H9 (cell line): ENCODE measurements at regions not wholly inside any gene's neighbourhood (a gene's known extent, or its start where the extent isn't known, plus 50 kb on each side); places are given as distances from the start of the nearest gene placed in this dataset.

Experiments
- DNase-seq: peaks from one replicate; pipeline ENCODE4 v3.0.0-alpha.2; 2017
- H2AFZ ChIP-seq: one replicate; pipeline ENCODE4 v1.6.1; 2013; ENCODE audit warnings: mild to moderate bottlenecking, low read length, control low read depth, moderate library complexity
- H2AK5ac ChIP-seq: 2 replicates; pipeline ENCODE4 v1.6.1; 2013; ENCODE audit warnings: low read length, control low read depth, mixed read lengths; ENCODE audit not compliant: insufficient read length
- H2BK120ac ChIP-seq: one replicate; pipeline ENCODE4 v1.6.1; 2013; ENCODE audit warnings: low read depth, mild to moderate bottlenecking, low read length, control low read depth, inconsistent platforms; ENCODE audit not compliant: poor library complexity, severe bottlenecking
- H2BK12ac ChIP-seq: 2 replicates; pipeline ENCODE4 v1.6.1; 2013; ENCODE audit warnings: low read length, control low read depth, mixed read lengths, low read depth; ENCODE audit not compliant: insufficient read length
- H2BK15ac ChIP-seq: 2 replicates; pipeline ENCODE4 v1.6.1; 2013; ENCODE audit warnings: low read depth, low read length, control low read depth
- H2BK20ac ChIP-seq: one replicate; pipeline ENCODE4 v1.6.1; 2013; ENCODE audit warnings: low read depth, mild to moderate bottlenecking, low read length, control low read depth, inconsistent platforms; ENCODE audit not compliant: poor library complexity, severe bottlenecking
- H2BK5ac ChIP-seq: 2 replicates; pipeline ENCODE4 v1.6.1; 2013; ENCODE audit warnings: low read length, control low read depth, mixed read lengths; ENCODE audit not compliant: insufficient read length
- H3K14ac ChIP-seq: 2 replicates; pipeline ENCODE4 v1.6.1; 2013; ENCODE audit warnings: low read length, control low read depth; ENCODE audit not compliant: insufficient read depth
- H3K18ac ChIP-seq: 2 replicates; pipeline ENCODE4 v1.6.1; 2013; ENCODE audit warnings: low read depth, mild to moderate bottlenecking, mixed read lengths, low read length, control low read depth; ENCODE audit not compliant: insufficient read length
- H3K23ac ChIP-seq: 2 replicates; pipeline ENCODE4 v1.6.1; 2013; ENCODE audit warnings: low read length, control low read depth, mixed read lengths, low read depth; ENCODE audit not compliant: insufficient read length
- H3K23me2 ChIP-seq: 2 replicates; pipeline ENCODE4 v1.6.1; 2013; ENCODE audit warnings: low read depth, mild to moderate bottlenecking, mixed read lengths, low read length, control low read depth; ENCODE audit not compliant: insufficient read length, poor library complexity, severe bottlenecking
- H3K27ac ChIP-seq: 2 replicates; pipeline ENCODE4 v1.5.1; 2013; ENCODE audit warnings: low read length, control low read depth, mixed read lengths, low read depth; ENCODE audit not compliant: insufficient read length
- H3K27me3 ChIP-seq: 2 replicates; pipeline ENCODE4 v1.6.1; 2013; ENCODE audit warnings: low read length, control low read depth, inconsistent platforms; ENCODE audit not compliant: insufficient read depth
- H3K4ac ChIP-seq: 2 replicates; pipeline ENCODE4 v1.6.1; 2013; ENCODE audit warnings: low read depth, mild to moderate bottlenecking, control low read depth, inconsistent platforms, low read length, moderate library complexity
- H3K4me1 ChIP-seq: 2 replicates; pipeline ENCODE4 v1.6.1; 2013; ENCODE audit warnings: low read length, control low read depth, inconsistent platforms; ENCODE audit not compliant: insufficient read depth
- H3K4me2 ChIP-seq: 2 replicates; pipeline ENCODE4 v1.6.1; 2013; ENCODE audit warnings: low read length, control low read depth, mixed read lengths; ENCODE audit not compliant: insufficient read length, insufficient read depth
- H3K56ac ChIP-seq: 2 replicates; pipeline ENCODE4 v1.6.1; 2013; ENCODE audit warnings: low read depth, mild to moderate bottlenecking, mixed read lengths, low read length, control low read depth; ENCODE audit not compliant: insufficient read length
- H3K79me1 ChIP-seq: 2 replicates; pipeline ENCODE4 v1.6.1; 2013; ENCODE audit warnings: low read depth, mild to moderate bottlenecking, moderate library complexity, low read length, control low read depth, inconsistent platforms; ENCODE audit not compliant: insufficient read depth, poor library complexity, severe bottlenecking
- H3K79me2 ChIP-seq: 2 replicates; pipeline ENCODE4 v1.6.1; 2013; ENCODE audit warnings: low read length, control low read depth, inconsistent platforms; ENCODE audit not compliant: insufficient read depth
- H3K9ac ChIP-seq: 2 replicates; pipeline ENCODE4 v1.6.1; 2013; ENCODE audit warnings: low read length, control low read depth, mixed read lengths; ENCODE audit not compliant: insufficient read length; ENCODE audit errors: extremely low read depth
- H3K9me3 ChIP-seq: one replicate; pipeline ENCODE4 v1.6.1; 2013; ENCODE audit warnings: low read depth, low read length, inconsistent platforms; ENCODE audit not compliant: control insufficient read depth
- H3T11ph ChIP-seq: one replicate; pipeline ENCODE4 v1.6.1; 2013; ENCODE audit warnings: mild to moderate bottlenecking, low read length, control low read depth, inconsistent platforms
- H4K20me1 ChIP-seq: one replicate; pipeline ENCODE4 v1.6.1; 2013; ENCODE audit not compliant: control insufficient read depth, insufficient read length, insufficient read depth
- H4K5ac ChIP-seq: 2 replicates; pipeline ENCODE4 v1.6.1; 2013; ENCODE audit warnings: low read depth, mild to moderate bottlenecking, mixed read lengths, low read length, control low read depth; ENCODE audit not compliant: insufficient read length
- H4K8ac ChIP-seq: replicated peaks from 2 replicates; pipeline ENCODE4 v1.6.1; 2013; ENCODE audit warnings: low read length, control low read depth, mixed read lengths, low read depth; ENCODE audit not compliant: insufficient read length
- H4K91ac ChIP-seq: 2 replicates; pipeline ENCODE4 v1.6.1; 2013; ENCODE audit warnings: low read depth, mild to moderate bottlenecking, moderate library complexity, mixed read lengths, low read length, control low read depth; ENCODE audit not compliant: insufficient read length
- H3K27ac Mint-ChIP-seq, 3 experiments: 2 replicates in 2 of 3; 3 replicates in 1 of 3; pipeline ENCODE4 v1.8.0; 2020 to 2021; ENCODE audit warnings: mixed read lengths in 3 of 3, mild to moderate bottlenecking in 1 of 3, moderate library complexity in 1 of 3
- H3K27me3 Mint-ChIP-seq: 2 replicates; pipeline ENCODE4 v1.8.0; 2021; ENCODE audit warnings: low read depth, mild to moderate bottlenecking, moderate library complexity, mixed read lengths
- H3K36me3 Mint-ChIP-seq, 3 experiments: 2 replicates in 2 of 3; 3 replicates in 1 of 3; pipeline ENCODE4 v1.8.0; 2020 to 2021; ENCODE audit warnings: low read depth in 3 of 3, mixed read lengths in 3 of 3; ENCODE audit not compliant: insufficient read depth in 1 of 3
- H3K4me1 Mint-ChIP-seq, 2 experiments: 2 replicates each; pipeline ENCODE4 v1.8.0; 2020; ENCODE audit warnings: mixed read lengths in 2 of 2
- H3K4me3 Mint-ChIP-seq, 2 experiments: 2 replicates in 1 of 2; 3 replicates in 1 of 2; pipeline ENCODE4 v1.8.0; 2020 to 2021; ENCODE audit warnings: mild to moderate bottlenecking in 2 of 2, mixed read lengths in 2 of 2, moderate library complexity in 1 of 2
- H3K9me3 Mint-ChIP-seq, 2 experiments: 2 replicates in 1 of 2; 3 replicates in 1 of 2; pipeline ENCODE4 v1.8.0; 2020; ENCODE audit warnings: mild to moderate bottlenecking in 2 of 2, mixed read lengths in 2 of 2, moderate library complexity in 1 of 2
- CTCF ChIP-seq: fragments of 200-600 bp; sonication (generic); conservative IDR thresholded peaks from 3 replicates; pipeline ENCODE4 v1.8.0; 2021; ENCODE audit warnings: antibody characterized with exemption, mild to moderate bottlenecking
- WGBS: extraction: QIAGEN DNeasy Blood & Tissue Kit; methylation state at CpG from one replicate; pipeline ENCODE4 v1.1.7; 2013; ENCODE audit warnings: missing lambda C conversion rate, low lambda C conversion rate, mixed read lengths; ENCODE audit not compliant: insufficient read length; ENCODE audit errors: extremely low coverage; 5-methylcytosine and 5-hydroxymethylcytosine counted together

DNA sequence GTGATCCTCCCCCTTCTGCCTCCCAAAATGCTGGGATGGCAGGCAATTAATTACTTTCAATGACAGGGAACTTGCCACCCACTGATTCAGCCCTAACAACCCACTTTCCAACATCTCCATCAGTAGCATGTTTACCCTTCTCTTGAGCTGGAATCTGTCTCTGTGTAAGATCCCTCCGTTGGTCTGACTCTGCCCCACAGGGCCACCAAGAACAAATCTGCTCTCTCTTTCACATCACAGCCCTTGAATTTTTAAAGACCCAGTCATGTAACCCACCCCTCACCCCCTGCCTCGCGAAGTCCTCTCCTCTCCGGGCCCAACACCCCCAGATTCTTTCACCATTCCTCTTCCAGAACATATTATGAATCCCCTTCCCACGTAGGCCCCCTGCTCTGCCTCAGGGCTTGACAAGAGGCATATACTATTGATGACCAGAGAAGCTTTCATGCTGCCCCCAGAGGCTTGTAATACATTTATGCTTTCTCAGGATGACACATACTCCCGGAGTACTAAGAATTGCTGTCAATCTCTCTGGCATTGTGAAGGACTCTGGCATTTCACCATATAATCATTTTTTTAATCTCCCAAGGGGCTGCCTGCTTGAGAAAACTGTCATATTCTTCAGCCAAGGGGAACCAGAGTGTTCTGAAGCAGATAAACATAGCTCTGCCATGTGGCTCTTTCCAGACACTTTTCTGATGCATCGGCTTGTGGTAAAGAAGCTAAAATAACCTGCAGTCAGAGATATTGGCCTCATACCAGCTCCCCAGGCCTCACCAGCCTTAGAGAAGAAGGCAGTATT lies 179.2 kb upstream of the AUTS2 start:
- Histone ChIP-seq H4K20me1 (no peaks in the 10 kb centered on the region), H2BK20ac (no peak overlapping the region), H3K27me3 (no peaks in the 10 kb centered on the region), H3K9me3 (no peaks in the 10 kb centered on the region), H3K14ac (no peak overlapping the region), H3K4ac (no peak overlapping the region), H2AFZ (no peak overlapping the region), H3K4me2 (no peak overlapping the region), H3K79me1 (no peaks in the 10 kb centered on the region), H2BK5ac (no peak overlapping the region), H3K4me1 (no peaks in the 10 kb centered on the region; the same call in 1 of the 2 replicates), H4K8ac (no peak overlapping the region), H2BK120ac (no peak overlapping the region), H3K56ac (no peak overlapping the region), H3K23me2 (no peaks in the 10 kb centered on the region), H3K18ac (no peak overlapping the region), H4K5ac (no peak overlapping the region), H3K23ac (no peak overlapping the region), H2AK5ac (no peak overlapping the region), H2BK12ac (no peak overlapping the region), H3T11ph (no peak overlapping the region), H3K79me2 (no peaks in the 10 kb centered on the region), H4K91ac (no peak overlapping the region), H3K9ac (no peak overlapping the region), H3K27ac (no peak overlapping the region), H2BK15ac (no peak overlapping the region)
- no peak for DNase-seq
- Mint-ChIP-seq H3K36me3 (peaks cover 0 to 10% (median 2%) of the 10 kb centered on the region in 3 experiments; a peak in 2 of 7 replicates), H3K27me3 (peaks cover 16% of the 10 kb centered on the region), H3K9me3 (peaks cover 7 to 11% of the 10 kb centered on the region in 2 experiments), H3K4me3 (no peak overlapping the region), H3K4me1 (peaks cover 8% of the 10 kb centered on the region in 2 experiments), H3K27ac (no peak overlapping the region)
- no peak for TF ChIP-seq CTCF
- WGBS = no CpG with 5 or more reads among the region's 7 CpGs
